ENCODE measurements at regions not wholly inside any gene's neighbourhood (a gene's known extent, or its start where the extent isn't known, plus 50 kb on each side); places are given as distances from the start of the nearest gene placed in this dataset.
"Not testable (repeated sequence)": the region's sequence is repeated elsewhere in the genome, so short reads cannot be mapped to it uniquely, and the experiment has no call there.

- TF ChIP-seq CTCF (IDR thresholded peaks at IDR 0.05); EZH2 (IDR thresholded peaks at IDR 0.05; ENCODE audit: borderline replicate concordance, insufficient read depth, low read depth, low read length, poor library complexity, severe bottlenecking): not testable (repeated sequence)
Observed at GRCh38 chr3:75379840-75380239, 284.3 kb upstream of the FRG2C start.
